GM13976 (cell line): ENCODE measurements at regions not wholly inside any gene's neighbourhood (a gene's known extent, or its start where the extent isn't known, plus 50 kb on each side); places are given as distances from the start of the nearest gene placed in this dataset.

Source experiments
- DNase-seq: peaks from one replicate; pipeline ENCODE4 v3.0.0; 2012; ENCODE audit warnings: low spot score
- CTCF ChIP-seq: IDR thresholded peaks from 2 replicates; pipeline ENCODE4 v1.5.1; 2012; ENCODE audit warnings: borderline replicate concordance, mild to moderate bottlenecking; ENCODE audit not compliant: insufficient read depth; ENCODE audit errors: extremely low read depth, missing control alignments, control extremely low read depth
- in situ Hi-C: fragments of 300-500 bp; cut with MboI; formaldehyde crosslinking; loops from one replicate; pipeline ENCODE4 v1.12.0; 2022; ENCODE audit warnings: low sequenced_read_pairs, mixed read lengths, inconsistent platforms; ENCODE audit not compliant: unreplicated experiment

- no peak for DNase-seq
- TF ChIP-seq CTCF, result no peak
- in situ Hi-C loops, result no loop called here
Measured at GRCh38 chr13:80668452-80668851, 327.5 kb upstream of the SPRY2 start.

GRCh38 chr13:80666782-80667552, 326.0 kb upstream of the SPRY2 start:
- in situ Hi-C loops, result no loop called here
- TF ChIP-seq CTCF, result no peak
- DNase-seq, result no peak

GRCh38 chr13:80665792-80666333, 324.9 kb upstream of the SPRY2 start:
- in situ Hi-C loops, result no loop called here
- TF ChIP-seq CTCF, result no peak
- no peak for DNase-seq

GRCh38 chr13:80664950-80665349, 324.0 kb upstream of the SPRY2 start:
- no peak for TF ChIP-seq CTCF
- DNase-seq, result no peak

GRCh38 chr13:80663788-80664187, 322.9 kb upstream of the SPRY2 start:
- in situ Hi-C loops, result no loop called here
- TF ChIP-seq CTCF, result no peak
- no peak for DNase-seq

More at GRCh38 chr13:80664950-80665349, 324.0 kb upstream of the SPRY2 start:
- in situ Hi-C loops, result no loop called here

- TF ChIP-seq CTCF, result no peak
- no peak for DNase-seq
- in situ Hi-C loops, result no loop called here
Measured at GRCh38 chr13:80658705-80659104, 317.8 kb upstream of the SPRY2 start.
